Activated CD4-positive, alpha-beta T cell treated with anti-CD3 and anti-CD28 coated beads, Interleukin-2, amount 50 U/mL, for 4 hours (primary cell): ENCODE measurements at regions not wholly inside any gene's neighbourhood (a gene's known extent, or its start where the extent isn't known, plus 50 kb on each side); places are given as distances from the start of the nearest gene placed in this dataset.

Source experiments
- DNase-seq, 2 experiments: peaks; one replicate each; pipeline ENCODE4 v3.0.0-alpha.2; 2020

GRCh38 chr5:58145397-58145934, 314.4 kb downstream of the PLK2 start:
- no peak for DNase-seq

GRCh38 chr5:58143727-58144126, 316.2 kb downstream of the PLK2 start:
- no peak for DNase-seq

DNA sequence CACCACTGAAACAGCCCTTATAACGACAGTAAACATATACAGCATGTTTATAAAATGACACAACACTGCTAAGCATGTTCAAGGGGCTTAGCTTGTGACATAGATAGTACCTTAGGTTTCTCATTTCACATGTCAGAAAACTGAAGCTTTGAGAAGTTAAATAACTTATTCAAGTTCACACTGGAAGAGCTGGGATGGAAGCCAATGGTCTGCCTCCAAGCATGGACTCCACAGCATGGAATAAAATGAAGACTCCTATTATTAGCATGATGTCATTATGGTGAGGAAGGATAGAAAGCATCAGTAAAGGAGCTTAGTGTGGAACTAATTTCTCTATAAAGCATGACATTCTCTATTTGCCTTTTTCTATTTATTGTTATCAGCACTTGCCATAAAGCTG, 316.7 kb downstream of the PLK2 start:
- no peak for DNase-seq

- DNase-seq: no peak
These were observed 321.1 kb downstream of the PLK2 start for GRCh38 chr5:58138791-58139190.

GRCh38 chr5:58136406-58136805, 323.5 kb downstream of the PLK2 start:
- DNase-seq: no peak

DNA sequence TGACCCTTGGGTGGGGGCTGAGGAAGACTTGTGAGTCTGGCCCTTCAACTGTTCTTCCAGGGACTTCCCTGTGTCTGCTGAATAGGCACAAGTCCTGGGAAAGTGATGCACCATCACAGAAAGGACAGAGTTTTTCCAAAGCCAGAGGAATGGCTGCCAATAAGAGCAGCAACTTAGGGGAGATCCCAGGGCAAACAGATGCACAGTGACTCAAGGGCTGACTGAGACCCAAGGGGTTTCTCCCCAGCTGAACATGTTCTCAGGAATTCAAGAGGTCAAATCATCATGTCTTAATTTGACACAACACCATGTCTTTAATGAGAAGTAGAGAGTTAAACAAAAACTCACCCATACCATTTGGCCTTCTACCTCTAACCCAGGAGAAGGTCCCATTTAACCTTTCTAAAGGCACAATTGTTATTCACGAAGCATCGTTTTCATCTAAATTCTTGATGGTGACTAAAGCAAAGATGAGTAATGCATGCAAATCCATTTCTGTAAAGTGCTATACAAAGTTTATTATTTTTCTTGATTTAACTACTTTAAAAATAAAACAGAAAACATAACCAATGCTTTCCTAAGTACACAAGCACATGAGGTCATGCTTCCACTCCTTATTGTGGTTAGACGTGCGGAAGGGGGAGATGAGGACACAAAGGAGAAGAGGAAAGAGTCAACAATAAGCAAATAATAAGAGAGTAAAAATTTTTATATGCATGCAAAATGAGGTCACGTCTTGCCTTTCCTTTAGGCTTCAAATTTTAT, 324.1 kb downstream of the PLK2 start:
- DNase-seq: no peak

- no peak for DNase-seq
These were observed 326.1 kb downstream of the PLK2 start for GRCh38 chr5:58133631-58134296.

DNA sequence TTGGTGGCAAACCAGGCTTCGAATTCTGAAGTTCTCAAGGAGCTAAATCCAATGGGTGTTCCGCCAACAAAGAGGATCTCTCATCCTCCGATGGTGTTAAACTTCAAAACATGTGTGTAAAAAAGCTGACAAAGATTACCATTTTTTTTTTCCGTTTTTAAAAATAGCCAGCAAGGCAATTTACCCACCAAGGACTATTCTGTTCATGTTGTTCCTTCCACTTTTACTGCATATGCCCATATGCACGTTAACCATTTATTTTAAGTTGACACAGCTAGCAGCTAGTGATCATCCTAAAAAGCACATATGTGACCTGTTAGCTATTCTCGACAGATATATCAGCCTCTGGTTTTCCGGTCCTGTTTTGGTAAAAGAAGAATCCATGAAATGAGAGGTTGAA, 326.7 kb downstream of the PLK2 start:
- DNase-seq: no peak

DNA sequence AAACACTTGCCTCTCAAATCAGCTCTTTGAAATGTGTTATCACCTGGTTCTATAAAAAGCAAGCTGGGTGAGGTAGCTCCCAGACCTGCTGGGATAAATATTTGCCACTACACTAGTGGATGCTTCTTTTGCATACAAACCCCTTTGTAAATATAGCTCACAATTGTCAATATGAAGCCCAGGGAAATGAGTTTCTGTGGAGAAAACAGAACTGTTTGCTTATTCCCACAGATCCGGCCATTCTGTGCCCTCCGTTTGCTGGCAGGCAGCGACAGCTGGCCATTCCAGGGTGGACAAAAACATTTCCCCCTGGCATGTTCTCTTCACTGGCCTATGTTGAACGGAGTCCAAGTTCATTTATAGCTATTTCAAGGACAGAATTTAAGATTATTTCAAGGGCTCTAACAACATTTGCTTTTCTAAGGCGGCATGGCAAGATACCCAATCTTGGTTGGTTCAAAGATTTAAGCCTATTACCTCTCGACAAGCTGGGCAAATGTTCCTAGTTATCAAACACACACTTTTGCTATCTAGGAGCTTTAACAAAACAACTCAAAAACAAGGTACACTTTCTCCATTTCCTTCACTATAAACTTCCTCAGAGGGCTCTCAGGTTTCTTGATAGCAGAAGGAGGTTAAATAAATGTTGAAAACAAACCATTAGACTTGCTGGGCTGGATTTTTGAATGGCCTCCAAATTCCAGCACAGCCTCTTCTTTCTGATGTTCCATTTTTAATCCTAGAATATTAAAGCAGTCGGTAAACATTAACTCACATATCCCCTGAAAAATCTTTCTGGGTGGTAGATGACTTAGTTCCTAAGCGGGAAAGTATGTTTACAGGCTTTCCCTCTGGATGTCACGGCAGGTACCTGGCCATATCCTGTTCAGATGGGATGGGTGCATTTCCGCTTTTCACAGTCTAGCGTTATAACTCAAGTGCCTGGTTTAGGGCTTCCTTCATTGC, 332.3 kb downstream of the PLK2 start:
- DNase-seq: no peak

- DNase-seq: no peak
These were observed 336.4 kb downstream of the PLK2 start for GRCh38 chr5:58123501-58123900.

GRCh38 chr5:58122848-58123392, 337.0 kb downstream of the PLK2 start:
- DNase-seq: no peak

- no peak for DNase-seq
These were observed 337.7 kb downstream of the PLK2 start for GRCh38 chr5:58122157-58122556.

- DNase-seq: no peak
These were observed 338.5 kb downstream of the PLK2 start for GRCh38 chr5:58121391-58121790.

DNA sequence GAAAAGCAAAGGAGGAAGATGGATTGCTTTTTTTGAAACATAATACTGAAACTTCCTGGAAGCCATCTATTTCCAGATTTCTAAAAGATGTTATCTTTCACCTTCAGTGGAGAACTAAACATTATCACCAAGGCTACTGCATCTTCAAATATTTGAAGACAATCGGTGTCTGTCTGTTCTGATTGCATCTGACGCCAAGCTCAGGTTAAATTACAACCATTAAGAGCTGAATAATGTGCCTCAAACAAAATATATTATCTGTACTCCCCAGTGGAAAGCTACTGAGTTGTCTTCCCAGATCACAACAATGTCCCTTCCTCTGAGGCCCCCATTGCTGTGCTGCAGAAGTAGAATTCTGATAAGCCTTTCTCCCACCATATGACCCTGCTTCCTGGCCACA, 342.3 kb downstream of the PLK2 start:
- no peak for DNase-seq

GRCh38 chr5:58116346-58116745, 343.5 kb downstream of the PLK2 start:
- no peak for DNase-seq

DNA sequence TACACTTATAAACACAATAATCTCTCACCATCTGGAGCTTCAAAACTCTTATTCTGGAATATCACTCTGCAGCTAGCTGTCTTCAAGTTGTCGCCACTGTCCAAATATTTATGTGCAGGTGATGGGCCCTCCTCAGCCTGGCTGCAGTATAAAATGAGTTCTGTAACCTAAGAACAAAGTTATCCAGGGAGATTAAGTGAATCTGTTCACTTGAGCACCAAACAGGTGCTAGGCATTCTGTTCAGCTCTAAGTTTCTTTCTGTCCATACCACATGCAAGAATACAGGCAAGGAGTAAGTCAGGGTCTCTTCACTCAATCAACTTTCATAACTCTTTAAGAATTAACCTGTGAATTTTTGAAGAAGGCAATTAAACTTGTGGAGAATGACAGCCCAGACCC, 344.1 kb downstream of the PLK2 start:
- no peak for DNase-seq

DNA sequence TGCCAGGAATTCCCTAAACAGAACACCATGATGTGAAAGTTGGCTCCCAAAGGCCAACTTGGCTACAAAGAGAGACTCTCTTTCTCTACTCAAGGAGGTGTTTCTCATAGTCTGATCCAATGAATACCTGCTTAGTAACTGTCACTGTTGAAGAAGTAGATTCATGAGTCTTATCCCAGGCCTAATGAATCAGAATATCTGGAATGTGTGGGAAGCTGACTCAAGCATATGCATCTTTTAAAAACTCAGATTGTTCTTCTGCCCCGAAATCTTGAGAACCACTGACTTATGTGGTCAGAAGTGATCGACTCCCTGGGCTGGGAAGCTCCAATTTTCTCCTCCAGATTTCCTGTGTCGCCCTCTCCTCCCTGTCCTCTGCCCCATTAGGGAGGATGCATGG, 345.6 kb downstream of the PLK2 start:
- DNase-seq: no peak

DNA sequence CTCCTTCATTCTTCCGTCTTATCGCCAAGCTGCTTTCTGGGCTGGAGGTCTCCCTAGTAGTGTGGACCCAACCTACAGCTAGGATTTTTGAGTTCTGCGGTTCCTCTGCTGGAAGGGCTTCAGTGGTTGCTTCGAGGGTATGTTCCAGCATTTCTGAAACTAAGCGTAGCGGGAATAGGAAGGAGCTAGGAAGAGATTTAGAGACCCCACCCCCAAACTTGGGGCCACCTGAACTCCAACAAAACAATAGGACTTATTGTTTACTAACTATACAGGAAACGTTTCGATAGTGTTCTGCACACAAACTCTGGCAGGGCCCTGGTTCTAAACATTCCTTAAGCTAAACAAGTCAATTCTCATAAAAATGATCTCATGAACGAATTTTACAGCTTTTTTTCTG, 346.7 kb downstream of the PLK2 start:
- no peak for DNase-seq

GRCh38 chr5:58108511-58108910, 351.4 kb downstream of the PLK2 start:
- DNase-seq: no peak

- no peak for DNase-seq
These were observed 352.2 kb downstream of the PLK2 start for GRCh38 chr5:58107704-58108103.

DNA sequence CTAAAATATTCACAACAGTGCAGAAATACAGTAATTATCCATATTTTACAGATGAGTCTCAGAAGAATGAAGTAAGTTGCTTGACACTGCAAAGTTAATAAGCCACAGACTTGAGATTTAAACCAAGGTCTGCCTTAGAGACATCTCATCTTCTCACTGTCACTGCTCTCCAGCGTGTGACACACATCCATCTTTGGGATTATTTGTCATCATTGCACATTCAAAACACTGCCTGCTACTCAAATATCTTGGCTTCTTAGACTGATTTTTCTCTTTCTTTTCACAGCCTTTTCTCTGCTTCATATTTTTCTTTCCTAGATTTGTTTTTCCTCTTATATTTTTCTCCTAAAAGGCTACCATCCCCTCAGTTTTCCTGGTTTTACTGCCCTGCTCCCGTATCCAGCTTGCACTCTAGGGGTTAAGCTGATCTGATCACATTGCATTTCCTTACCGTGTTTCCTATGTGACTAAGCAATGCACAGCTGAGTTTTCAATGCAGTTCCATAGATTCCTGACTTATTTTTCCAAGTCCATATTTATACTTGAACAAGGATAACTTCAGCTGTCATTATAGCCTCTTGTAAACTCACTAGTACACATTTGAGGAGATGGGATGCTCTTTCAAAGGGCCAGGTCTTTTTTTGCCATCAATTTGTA, 353.0 kb downstream of the PLK2 start:
- no peak for DNase-seq

DNA sequence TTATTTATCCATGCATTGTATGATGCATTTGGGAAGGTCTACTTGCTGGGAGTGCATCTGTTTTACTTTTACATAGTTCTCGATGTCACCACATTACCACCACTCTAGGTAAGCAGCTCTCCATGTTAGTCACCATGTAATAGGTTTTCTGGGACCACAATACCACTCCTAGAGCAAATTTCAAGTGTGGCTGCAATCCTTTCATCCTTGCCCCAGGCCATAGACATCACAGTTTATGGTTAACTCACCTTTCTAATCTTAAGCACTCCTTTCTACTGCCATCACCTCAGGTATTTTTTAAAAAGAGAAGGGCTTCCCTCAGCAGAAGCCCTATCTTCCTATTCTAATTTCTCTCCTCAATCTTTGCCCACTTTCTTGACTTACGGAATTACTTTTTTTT, 354.1 kb downstream of the PLK2 start:
- DNase-seq: no peak
